HG03442 (cell line): ENCODE measurements at regions not wholly inside any gene's neighbourhood (a gene's known extent, or its start where the extent isn't known, plus 50 kb on each side); places are given as distances from the start of the nearest gene placed in this dataset.
A peak's percentile ranks its signal among the peaks of the same experiment; 100 is the strongest.

ENCODE experiments used
- ATAC-seq: cut with Tn5 transposase; IDR thresholded peaks from one replicate; pipeline ENCODE4 v1.9.1; 2021; ENCODE audit warnings: mild to moderate bottlenecking, moderate library complexity; ENCODE audit not compliant: unreplicated experiment

- ATAC-seq, result no peak
Measured at GRCh38 chr4:159003420-159004253, 99.2 kb upstream of the RAPGEF2 start.

- ATAC-seq, result no peak
Measured at GRCh38 chr4:159006202-159006601, 96.7 kb upstream of the RAPGEF2 start.

- ATAC-seq, result no peak
Measured at GRCh38 chr4:159008671-159009070, 94.2 kb upstream of the RAPGEF2 start.

GRCh38 chr4:159009521-159009920 is 93.4 kb upstream of the RAPGEF2 start:
- no peak for ATAC-seq

GRCh38 chr4:159010100-159010499 is 92.8 kb upstream of the RAPGEF2 start:
- no peak for ATAC-seq

GRCh38 chr4:159010563-159011260 is 92.2 kb upstream of the RAPGEF2 start:
- ATAC-seq, result no peak

GRCh38 chr4:159012381-159012780 is 90.5 kb upstream of the RAPGEF2 start:
- ATAC-seq, result no peak

- ATAC-seq, result no peak
Measured at GRCh38 chr4:159013692-159014091, 89.2 kb upstream of the RAPGEF2 start.

- no peak for ATAC-seq
Measured at GRCh38 chr4:159014859-159015258, 88.0 kb upstream of the RAPGEF2 start.

- no peak for ATAC-seq
Measured at GRCh38 chr4:159015841-159016240, 87.0 kb upstream of the RAPGEF2 start.

- ATAC-seq, result peak; percentile 49
Measured at GRCh38 chr4:159016593-159017024, 86.3 kb upstream of the RAPGEF2 start.

GRCh38 chr4:159017323-159018026 is 85.4 kb upstream of the RAPGEF2 start:
- peak; percentile 29 for ATAC-seq

- peak; percentile 93 for ATAC-seq
Measured at GRCh38 chr4:159018062-159018629, 84.7 kb upstream of the RAPGEF2 start.

GRCh38 chr4:159019356-159019755 is 83.5 kb upstream of the RAPGEF2 start:
- no peak for ATAC-seq

- no peak for ATAC-seq
Measured at GRCh38 chr4:159021597-159022385, 81.1 kb upstream of the RAPGEF2 start.

- ATAC-seq, result no peak
Measured at GRCh38 chr4:159023741-159024140, 79.1 kb upstream of the RAPGEF2 start.

- no peak for ATAC-seq
Measured at GRCh38 chr4:159024266-159024665, 78.6 kb upstream of the RAPGEF2 start.

- no peak for ATAC-seq
Measured at GRCh38 chr4:159024828-159025227, 78.1 kb upstream of the RAPGEF2 start.

- ATAC-seq, result no peak
Measured at GRCh38 chr4:159026329-159026728, 76.5 kb upstream of the RAPGEF2 start.

GRCh38 chr4:159027535-159027934 is 75.3 kb upstream of the RAPGEF2 start:
- peak; percentile 73 for ATAC-seq
